ENCODE measurements at regions not wholly inside any gene's neighbourhood (a gene's known extent, or its start where the extent isn't known, plus 50 kb on each side); places are given as distances from the start of the nearest gene placed in this dataset.

DNA sequence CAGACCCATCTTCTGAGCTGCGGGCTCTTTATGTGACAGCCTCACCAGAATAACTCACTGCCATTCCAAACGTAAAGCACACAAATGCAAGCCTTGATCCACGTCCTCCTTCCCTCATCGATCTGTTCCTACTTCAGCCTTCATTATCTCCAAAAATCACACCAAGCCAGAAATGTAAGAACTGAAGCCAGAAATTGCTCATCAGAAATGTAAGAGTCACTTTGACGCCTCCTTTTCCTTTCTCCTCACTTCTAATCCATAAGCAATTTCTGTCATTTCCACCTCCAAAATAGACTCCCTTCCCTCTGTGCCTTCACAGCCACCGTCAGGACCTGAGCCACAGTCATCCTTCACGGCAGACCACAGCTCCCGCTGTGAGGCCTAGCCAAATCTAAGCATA is 387.3 kb upstream of the B3GAT1 start:
- Histone ChIP-seq H3K9me3 (ENCODE audit: low read depth, low read length) (no peaks in the 10 kb centered on the region), H3K27me3 (ENCODE audit: insufficient read depth, low read length) (no peaks in the 10 kb centered on the region), H3K79me2 (ENCODE audit: insufficient read depth, low read length) (no peaks in the 10 kb centered on the region), H3K4me2 (ENCODE audit: insufficient read depth, low read length) (no peak overlapping the region), H3K4me1 (ENCODE audit: insufficient read depth, low read length) (no peaks in the 10 kb centered on the region), H4K20me1 (ENCODE audit: insufficient read depth, low read length) (no peaks in the 10 kb centered on the region), H3K4me3 (ENCODE audit: insufficient read depth, low read length) (no peak overlapping the region), H3K36me3 (ENCODE audit: insufficient read depth, low read length) (no peaks in the 10 kb centered on the region), H2AFZ (ENCODE audit: low read length) (no peak overlapping the region), H3K27ac (ENCODE audit: low read depth, low read length) (no peak overlapping the region)
- no peak for DNase-seq (ENCODE audit: insufficient read length, low spot score, missing footprints)
- TF ChIP-seq, protein P1, sequence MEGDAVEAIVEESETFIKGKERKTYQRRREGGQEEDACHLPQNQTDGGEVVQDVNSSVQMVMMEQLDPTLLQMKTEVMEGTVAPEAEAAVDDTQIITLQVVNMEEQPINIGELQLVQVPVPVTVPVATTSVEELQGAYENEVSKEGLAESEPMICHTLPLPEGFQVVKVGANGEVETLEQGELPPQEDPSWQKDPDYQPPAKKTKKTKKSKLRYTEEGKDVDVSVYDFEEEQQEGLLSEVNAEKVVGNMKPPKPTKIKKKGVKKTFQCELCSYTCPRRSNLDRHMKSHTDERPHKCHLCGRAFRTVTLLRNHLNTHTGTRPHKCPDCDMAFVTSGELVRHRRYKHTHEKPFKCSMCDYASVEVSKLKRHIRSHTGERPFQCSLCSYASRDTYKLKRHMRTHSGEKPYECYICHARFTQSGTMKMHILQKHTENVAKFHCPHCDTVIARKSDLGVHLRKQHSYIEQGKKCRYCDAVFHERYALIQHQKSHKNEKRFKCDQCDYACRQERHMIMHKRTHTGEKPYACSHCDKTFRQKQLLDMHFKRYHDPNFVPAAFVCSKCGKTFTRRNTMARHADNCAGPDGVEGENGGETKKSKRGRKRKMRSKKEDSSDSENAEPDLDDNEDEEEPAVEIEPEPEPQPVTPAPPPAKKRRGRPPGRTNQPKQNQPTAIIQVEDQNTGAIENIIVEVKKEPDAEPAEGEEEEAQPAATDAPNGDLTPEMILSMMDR (IDR thresholded peaks at IDR 0.05; ENCODE audit: extremely low read depth, low read depth, low read length): no peak

DNA sequence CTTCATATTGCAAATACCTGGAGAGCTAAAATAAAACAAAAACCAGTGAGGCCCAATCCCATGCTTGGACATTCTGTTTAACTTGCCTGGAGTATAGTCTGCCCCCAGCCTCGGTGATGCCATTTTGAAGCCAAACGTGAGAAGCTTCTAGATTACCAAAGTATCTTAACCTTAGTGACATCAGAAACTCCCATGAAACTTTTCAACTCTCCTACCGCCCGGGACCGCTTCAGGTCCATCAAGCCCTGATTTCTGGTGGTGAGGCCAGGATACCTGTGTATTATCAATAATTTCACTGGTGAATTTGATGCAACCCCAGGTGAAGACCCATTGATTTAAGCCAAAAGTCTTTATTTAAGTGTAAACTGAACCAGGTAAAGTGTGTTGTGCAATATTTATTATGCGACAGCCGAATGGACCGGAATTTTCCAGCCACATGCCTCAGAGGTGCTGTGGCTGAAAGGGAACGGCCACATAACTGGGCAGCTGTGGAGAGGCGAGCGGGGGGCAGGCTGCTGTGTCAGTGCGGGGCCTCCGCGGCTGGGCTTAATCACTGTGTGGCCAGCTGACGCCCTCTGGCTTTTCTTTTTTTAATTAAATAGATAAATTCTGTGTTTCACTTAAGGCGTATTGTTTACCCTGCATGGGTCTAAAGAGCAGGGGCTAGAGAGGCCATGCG is 385.5 kb upstream of the B3GAT1 start:
- H3K4me2 ChIP-seq (ENCODE audit: insufficient read depth, low read length): no peak overlapping the region
- H4K20me1 ChIP-seq (ENCODE audit: insufficient read depth, low read length): no peaks in the 10 kb centered on the region
- H3K4me1 ChIP-seq (ENCODE audit: insufficient read depth, low read length): no peaks in the 10 kb centered on the region
- no peak overlapping the region for H2AFZ ChIP-seq (ENCODE audit: low read length)
- DNase-seq (ENCODE audit: insufficient read length, low spot score, missing footprints): no peak
- H3K36me3 ChIP-seq (ENCODE audit: insufficient read depth, low read length): no peaks in the 10 kb centered on the region
- TF ChIP-seq, protein P1 (IDR thresholded peaks at IDR 0.05; ENCODE audit: extremely low read depth, low read depth, low read length): no peak
- H3K27me3 ChIP-seq (ENCODE audit: insufficient read depth, low read length): no peaks in the 10 kb centered on the region
- no peaks in the 10 kb centered on the region for H3K9me3 ChIP-seq (ENCODE audit: low read depth, low read length)
- H3K27ac ChIP-seq (ENCODE audit: low read depth, low read length): no peak overlapping the region
- no peak overlapping the region for H3K4me3 ChIP-seq (ENCODE audit: insufficient read depth, low read length)
- H3K79me2 ChIP-seq (ENCODE audit: insufficient read depth, low read length): no peaks in the 10 kb centered on the region

DNA sequence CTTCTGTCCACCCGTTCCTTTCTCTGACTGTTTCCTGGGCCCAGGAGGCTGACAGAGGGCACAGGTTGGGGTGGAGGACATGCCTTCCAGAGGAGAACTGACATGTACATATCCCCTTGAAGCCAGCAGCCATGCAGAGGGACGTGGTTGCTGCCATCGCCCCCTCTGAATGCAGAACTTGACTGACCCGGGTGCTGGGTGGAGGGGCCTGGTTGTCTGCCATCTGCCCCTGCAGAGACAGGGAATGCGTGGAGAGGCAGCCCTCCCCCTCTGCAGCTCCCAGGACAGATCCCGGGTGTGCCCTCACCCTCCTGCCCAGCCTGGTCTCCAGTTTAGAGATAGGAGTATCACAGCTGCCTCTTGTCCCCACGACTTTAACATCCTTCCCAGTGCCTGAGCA is 383.0 kb upstream of the B3GAT1 start:
- Histone ChIP-seq H4K20me1 (ENCODE audit: insufficient read depth, low read length) (no peaks in the 10 kb centered on the region), H3K36me3 (ENCODE audit: insufficient read depth, low read length) (no peaks in the 10 kb centered on the region), H3K4me1 (ENCODE audit: insufficient read depth, low read length) (no peaks in the 10 kb centered on the region), H3K27me3 (ENCODE audit: insufficient read depth, low read length) (no peaks in the 10 kb centered on the region), H3K79me2 (ENCODE audit: insufficient read depth, low read length) (no peaks in the 10 kb centered on the region), H3K27ac (ENCODE audit: low read depth, low read length) (no peak overlapping the region), H2AFZ (ENCODE audit: low read length) (no peak overlapping the region), H3K4me3 (ENCODE audit: insufficient read depth, low read length) (no peak overlapping the region), H3K4me2 (ENCODE audit: insufficient read depth, low read length) (no peak overlapping the region), H3K9me3 (ENCODE audit: low read depth, low read length) (no peaks in the 10 kb centered on the region)
- DNase-seq (ENCODE audit: insufficient read length, low spot score, missing footprints): no peak
- TF ChIP-seq, protein P1 (IDR thresholded peaks at IDR 0.05; ENCODE audit: extremely low read depth, low read depth, low read length): no peak

DNA sequence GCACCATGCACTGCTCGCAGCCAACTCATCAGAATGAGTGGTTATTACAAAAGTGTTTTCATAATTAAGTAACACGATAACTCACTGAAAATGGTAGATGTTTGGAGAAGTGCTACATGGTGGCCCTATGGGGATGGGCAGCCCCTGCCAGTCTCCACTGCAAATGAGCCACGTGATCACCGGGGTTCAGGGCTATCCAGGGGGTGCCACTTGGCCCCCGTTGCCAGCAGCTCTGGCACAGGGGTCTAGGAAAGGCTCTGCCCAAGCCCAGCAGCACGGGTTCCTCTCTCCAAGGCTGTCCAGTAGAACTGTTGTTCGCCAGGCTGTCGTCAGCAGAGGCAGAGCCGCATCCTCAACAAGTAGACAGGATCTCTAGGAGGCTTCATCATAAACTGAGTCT is 382.1 kb upstream of the B3GAT1 start:
- DNase-seq (ENCODE audit: insufficient read length, low spot score, missing footprints): no peak
- TF ChIP-seq, protein P1 (IDR thresholded peaks at IDR 0.05; ENCODE audit: extremely low read depth, low read depth, low read length): no peak
- Histone ChIP-seq H3K9me3 (ENCODE audit: low read depth, low read length) (no peaks in the 10 kb centered on the region), H3K4me2 (ENCODE audit: insufficient read depth, low read length) (no peak overlapping the region), H3K27me3 (ENCODE audit: insufficient read depth, low read length) (no peaks in the 10 kb centered on the region), H3K36me3 (ENCODE audit: insufficient read depth, low read length) (no peaks in the 10 kb centered on the region), H3K4me1 (ENCODE audit: insufficient read depth, low read length) (no peaks in the 10 kb centered on the region), H3K27ac (ENCODE audit: low read depth, low read length) (no peak overlapping the region), H3K79me2 (ENCODE audit: insufficient read depth, low read length) (no peaks in the 10 kb centered on the region), H2AFZ (ENCODE audit: low read length) (no peak overlapping the region), H4K20me1 (ENCODE audit: insufficient read depth, low read length) (no peaks in the 10 kb centered on the region), H3K4me3 (ENCODE audit: insufficient read depth, low read length) (no peak overlapping the region)

All from osteoblast (primary cell).